Retinal pigment epithelial cell (primary cell): ENCODE measurements at regions not wholly inside any gene's neighbourhood (a gene's known extent, or its start where the extent isn't known, plus 50 kb on each side); places are given as distances from the start of the nearest gene placed in this dataset.

Experiments used
- DNase-seq: peaks from one replicate; pipeline ENCODE4 v3.0.0-alpha.2; 2010; ENCODE audit warnings: low read depth
- H3K4me3 ChIP-seq: 2 replicates; pipeline ENCODE4 v1.5.1; 2011; ENCODE audit warnings: mild to moderate bottlenecking, low read length, control low read depth, moderate library complexity
- TF ChIP-seq, protein P1 (sequence below): conservative IDR thresholded peaks from 2 replicates; pipeline ENCODE4 v1.5.1; 2011; ENCODE audit warnings: low read depth, low read length, control low read depth, inconsistent platforms

DNA sequence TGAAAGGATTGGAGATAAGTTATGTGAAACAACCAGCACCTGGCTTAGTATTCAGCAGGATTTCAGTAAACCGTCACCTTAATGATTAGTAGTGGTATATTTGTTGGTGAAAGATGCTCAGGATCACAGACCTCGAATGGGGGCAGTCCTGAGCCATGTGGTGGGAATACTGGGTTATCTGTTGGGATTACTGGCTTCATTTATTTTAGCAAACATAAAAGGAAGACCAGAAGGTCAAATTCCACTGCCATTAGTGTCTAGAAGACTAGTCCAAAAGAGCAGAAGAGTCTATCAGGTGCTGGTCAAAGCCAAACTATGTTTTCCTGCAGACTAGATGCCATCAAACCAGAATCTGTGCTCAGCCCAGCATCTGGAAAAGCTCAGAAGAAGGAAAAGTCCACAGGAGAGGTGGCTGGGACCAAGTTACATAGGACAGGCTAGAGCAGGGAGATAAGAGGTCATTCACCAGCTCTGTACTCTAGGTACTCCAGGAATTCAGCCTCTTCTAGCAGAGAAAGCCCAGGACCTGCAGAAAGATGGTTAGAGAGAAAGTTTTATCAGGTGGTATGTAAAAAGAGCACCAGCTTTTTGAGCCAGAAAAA is 343.4 kb downstream of the PLPP3 start:
- TF ChIP-seq, protein P1, sequence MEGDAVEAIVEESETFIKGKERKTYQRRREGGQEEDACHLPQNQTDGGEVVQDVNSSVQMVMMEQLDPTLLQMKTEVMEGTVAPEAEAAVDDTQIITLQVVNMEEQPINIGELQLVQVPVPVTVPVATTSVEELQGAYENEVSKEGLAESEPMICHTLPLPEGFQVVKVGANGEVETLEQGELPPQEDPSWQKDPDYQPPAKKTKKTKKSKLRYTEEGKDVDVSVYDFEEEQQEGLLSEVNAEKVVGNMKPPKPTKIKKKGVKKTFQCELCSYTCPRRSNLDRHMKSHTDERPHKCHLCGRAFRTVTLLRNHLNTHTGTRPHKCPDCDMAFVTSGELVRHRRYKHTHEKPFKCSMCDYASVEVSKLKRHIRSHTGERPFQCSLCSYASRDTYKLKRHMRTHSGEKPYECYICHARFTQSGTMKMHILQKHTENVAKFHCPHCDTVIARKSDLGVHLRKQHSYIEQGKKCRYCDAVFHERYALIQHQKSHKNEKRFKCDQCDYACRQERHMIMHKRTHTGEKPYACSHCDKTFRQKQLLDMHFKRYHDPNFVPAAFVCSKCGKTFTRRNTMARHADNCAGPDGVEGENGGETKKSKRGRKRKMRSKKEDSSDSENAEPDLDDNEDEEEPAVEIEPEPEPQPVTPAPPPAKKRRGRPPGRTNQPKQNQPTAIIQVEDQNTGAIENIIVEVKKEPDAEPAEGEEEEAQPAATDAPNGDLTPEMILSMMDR = no peak
- no peak overlapping the region for H3K4me3 ChIP-seq
- no peak for DNase-seq

DNA sequence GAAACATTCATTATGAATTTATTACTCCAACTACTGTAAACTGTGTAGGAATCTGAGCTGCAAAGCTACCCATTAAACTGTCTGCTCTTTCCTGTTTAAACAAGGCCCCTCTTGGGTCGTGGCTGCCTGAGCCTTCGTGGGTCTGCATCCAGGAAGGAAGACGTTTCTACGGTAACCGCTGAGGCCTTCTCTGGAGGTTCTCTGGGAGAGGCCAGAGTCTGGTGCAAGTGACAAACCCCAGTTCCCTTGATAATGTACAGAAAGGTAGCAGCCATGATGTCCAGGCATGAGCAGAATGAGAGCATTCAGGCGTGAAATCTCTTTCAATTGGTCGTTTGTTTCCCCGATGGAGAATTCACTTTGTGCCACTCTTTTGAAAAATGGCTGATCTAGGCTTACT is 350.2 kb downstream of the PLPP3 start:
- DNase-seq = no peak
- TF ChIP-seq, protein P1 = no peak
- no peak overlapping the region for H3K4me3 ChIP-seq

DNA sequence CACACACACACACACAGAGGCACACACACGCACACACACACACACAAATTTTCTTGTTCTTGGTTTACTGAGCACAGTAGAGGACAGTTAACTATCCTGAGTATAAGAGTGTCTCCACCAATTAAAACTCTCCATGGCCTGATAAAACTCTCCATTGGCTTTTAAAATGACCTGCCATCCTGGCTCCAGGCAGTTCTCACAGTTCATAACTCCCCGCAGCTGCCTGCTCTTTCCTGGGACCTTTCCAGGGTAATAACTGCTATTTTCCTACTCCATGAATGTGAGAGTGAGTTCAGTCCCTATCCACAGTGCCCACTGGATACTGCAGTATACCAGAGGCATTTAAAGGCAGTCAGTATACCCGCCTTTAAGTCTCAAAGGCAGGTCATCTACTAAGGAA is 351.5 kb downstream of the PLPP3 start:
- DNase-seq = no peak
- no peak overlapping the region for H3K4me3 ChIP-seq
- TF ChIP-seq, protein P1 = no peak

DNA sequence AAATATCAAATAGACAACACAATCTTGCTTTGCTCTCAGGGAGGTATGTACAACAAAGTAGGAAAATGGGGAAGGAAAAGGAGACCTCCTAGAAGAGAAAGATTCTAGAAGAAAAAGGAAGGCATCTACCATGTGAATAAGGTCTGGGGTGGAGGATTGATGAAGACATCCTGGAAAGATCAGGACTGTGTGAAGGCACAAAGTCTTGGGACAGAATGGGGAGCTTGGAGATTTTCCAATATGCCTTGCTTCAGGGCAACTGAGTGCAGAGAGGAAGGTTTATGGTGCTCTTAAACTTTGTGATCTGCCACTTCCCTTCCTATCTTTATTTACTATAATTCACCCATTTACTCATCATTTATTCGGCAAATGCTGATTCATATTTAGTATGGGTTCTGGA is 352.0 kb downstream of the PLPP3 start:
- DNase-seq = no peak
- H3K4me3 ChIP-seq = no peak overlapping the region
- TF ChIP-seq, protein P1 = no peak

DNA sequence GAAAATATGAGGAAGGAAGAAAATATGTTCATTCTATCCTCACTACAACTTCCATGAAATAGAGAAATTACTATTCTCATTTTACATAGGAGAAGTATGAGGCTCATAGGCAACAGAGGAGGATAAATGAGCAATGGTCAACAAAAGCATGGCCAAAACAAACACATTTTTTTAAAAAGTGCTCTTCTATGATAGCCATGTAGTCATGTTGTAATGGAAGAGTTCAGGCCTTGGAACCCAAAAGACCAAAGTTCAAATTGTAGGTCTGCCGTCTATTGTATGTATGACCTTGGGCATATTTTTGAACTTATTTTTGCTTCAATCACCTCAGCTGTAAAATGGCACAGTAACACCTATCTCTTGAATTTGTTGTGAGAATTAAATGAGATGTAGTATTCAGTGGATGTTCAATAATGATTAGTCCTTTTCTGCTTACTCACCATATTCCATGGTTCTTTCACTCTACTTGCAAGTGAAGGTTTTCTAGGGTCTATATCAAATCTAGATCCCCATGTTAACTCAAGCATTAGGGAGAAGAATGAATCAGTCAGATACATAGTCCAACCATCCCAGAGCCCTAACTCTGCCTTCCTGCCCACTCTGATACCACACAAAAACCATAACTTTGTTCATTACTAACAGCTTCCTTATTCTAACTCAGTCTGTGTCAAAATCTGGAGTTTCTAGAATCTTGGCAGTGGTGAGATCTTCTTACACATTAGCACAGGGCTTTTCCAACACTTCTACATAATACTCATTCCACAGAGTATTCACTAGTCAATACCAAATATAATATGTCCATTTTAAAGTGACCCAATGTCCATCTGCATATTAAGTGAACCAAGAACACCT is 353.2 kb downstream of the PLPP3 start:
- H3K4me3 ChIP-seq = no peak overlapping the region
- TF ChIP-seq, protein P1 = no peak
- DNase-seq = no peak

DNA sequence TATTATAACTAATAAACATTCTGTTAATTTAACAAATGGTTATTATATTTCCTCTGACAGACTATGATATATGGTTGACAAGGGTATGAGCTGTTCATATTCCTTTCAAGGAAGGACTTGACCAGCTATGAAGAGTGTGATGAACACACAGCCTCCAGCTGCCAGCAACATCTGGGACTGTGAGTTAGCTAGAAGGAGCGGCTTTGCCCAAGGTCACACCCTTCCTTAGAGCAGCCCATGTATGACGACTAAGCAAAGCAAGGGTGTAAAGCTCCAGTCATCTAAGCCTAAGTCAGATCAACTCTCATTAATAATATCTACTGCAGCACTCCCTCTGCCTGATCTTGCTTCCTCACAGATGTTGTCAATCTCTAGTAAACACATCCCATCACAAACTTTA is 355.4 kb downstream of the PLPP3 start:
- no peak overlapping the region for H3K4me3 ChIP-seq
- no peak for DNase-seq
- TF ChIP-seq, protein P1 = no peak
